Ishikawa (cell line): ENCODE measurements at regions not wholly inside any gene's neighbourhood (a gene's known extent, or its start where the extent isn't known, plus 50 kb on each side); places are given as distances from the start of the nearest gene placed in this dataset.

Source experiments
- CEBPB ChIP-seq: IDR thresholded peaks from 2 replicates; pipeline ENCODE4 v1.6.1; 2012
- CREB1 ChIP-seq: IDR thresholded peaks from 2 replicates; pipeline ENCODE4 v1.6.1; 2012; ENCODE audit warnings: low read depth
- EGR1 ChIP-seq: IDR thresholded peaks from 2 replicates; pipeline ENCODE4 v1.6.1; 2012
- EP300 ChIP-seq: IDR thresholded peaks from 2 replicates; pipeline ENCODE4 v1.6.1; 2012; ENCODE audit warnings: borderline replicate concordance
- FOXM1 ChIP-seq: IDR thresholded peaks from 2 replicates; pipeline ENCODE4 v1.6.1; 2012; ENCODE audit warnings: low read depth, borderline replicate concordance
- MAX ChIP-seq: IDR thresholded peaks from 2 replicates; pipeline ENCODE4 v1.6.1; 2012
- NFIC ChIP-seq: IDR thresholded peaks from 2 replicates; pipeline ENCODE4 v1.6.1; 2012
- RAD21 ChIP-seq: IDR thresholded peaks from 2 replicates; pipeline ENCODE4 v1.6.1; 2012; ENCODE audit warnings: low read depth
- REST ChIP-seq: IDR thresholded peaks from 2 replicates; pipeline ENCODE4 v1.6.1; 2012; ENCODE audit warnings: low read depth, mild to moderate bottlenecking
- TAF1 ChIP-seq: IDR thresholded peaks from 2 replicates; pipeline ENCODE4 v1.6.1; 2012; ENCODE audit warnings: low read depth, mild to moderate bottlenecking
- TCF12 ChIP-seq: IDR thresholded peaks from 2 replicates; pipeline ENCODE4 v1.6.1; 2012; ENCODE audit warnings: low read depth
- TEAD4 ChIP-seq: IDR thresholded peaks from 2 replicates; pipeline ENCODE4 v1.6.1; 2012
- USF1 ChIP-seq: IDR thresholded peaks from 2 replicates; pipeline ENCODE4 v1.6.1; 2012
- YY1 ChIP-seq: IDR thresholded peaks from 2 replicates; pipeline ENCODE4 v1.6.1; 2012; ENCODE audit warnings: low read depth
- ZBTB7A ChIP-seq: IDR thresholded peaks from 2 replicates; pipeline ENCODE4 v1.6.1; 2012; ENCODE audit warnings: low read depth

- no peak for TF ChIP-seq TCF12
- TF ChIP-seq RAD21: no peak
- no peak for TF ChIP-seq REST
- TF ChIP-seq CEBPB: no peak
- TF ChIP-seq EP300: no peak
- no peak for TF ChIP-seq NFIC
- no peak for TF ChIP-seq EGR1
- no peak for TF ChIP-seq CREB1
These were observed 50.7 kb upstream of the INSYN1 start for GRCh38 chr15:73803806-73804205.

GRCh38 chr15:73805504-73806089 is 52.4 kb upstream of the INSYN1 start:
- no peak for TF ChIP-seq TEAD4
- TF ChIP-seq EP300: no peak
- no peak for TF ChIP-seq CEBPB
- no peak for TF ChIP-seq RAD21
- TF ChIP-seq EGR1: no peak
- TF ChIP-seq NFIC: no peak

GRCh38 chr15:73806698-73807483 is 53.7 kb upstream of the INSYN1 start:
- TF ChIP-seq CREB1: no peak
- TF ChIP-seq NFIC: no peak
- no peak for TF ChIP-seq EGR1
- no peak for TF ChIP-seq TEAD4
- TF ChIP-seq CEBPB: no peak
- TF ChIP-seq RAD21: no peak

- no peak for TF ChIP-seq CEBPB
- no peak for TF ChIP-seq YY1
- TF ChIP-seq MAX: no peak
- TF ChIP-seq TEAD4: no peak
- no peak for TF ChIP-seq RAD21
- TF ChIP-seq TAF1: no peak
These were observed 54.7 kb upstream of the INSYN1 start for GRCh38 chr15:73807865-73808264.

- TF ChIP-seq RAD21: no peak
- TF ChIP-seq EP300: no peak
- no peak for TF ChIP-seq MAX
- TF ChIP-seq CEBPB: no peak
- TF ChIP-seq TEAD4: no peak
- no peak for TF ChIP-seq TAF1
- no peak for TF ChIP-seq FOXM1
- no peak for TF ChIP-seq NFIC
- TF ChIP-seq TCF12: no peak
- no peak for TF ChIP-seq REST
- TF ChIP-seq USF1: no peak
- no peak for TF ChIP-seq YY1
- TF ChIP-seq CREB1: no peak
- TF ChIP-seq EGR1: no peak
- no peak for TF ChIP-seq ZBTB7A
These were observed 56.8 kb upstream of the INSYN1 start for GRCh38 chr15:73809728-73810501.

- TF ChIP-seq USF1: no peak
- TF ChIP-seq FOXM1: no peak
- no peak for TF ChIP-seq REST
These were observed 59.8 kb upstream of the INSYN1 start for GRCh38 chr15:73812806-73813465.
